A549 (cell line): ENCODE measurements at regions not wholly inside any gene's neighbourhood (a gene's known extent, or its start where the extent isn't known, plus 50 kb on each side); places are given as distances from the start of the nearest gene placed in this dataset.

Experiments used
- ATAC-seq, 2 experiments: fragments of 200-7000 bp in 1 of 2; fragments of >200 bp in 1 of 2; cut with Nextera tagmentation in 1 of 2; cut with Tn5 transposase in 1 of 2; 3 replicates each; pipeline versions ENCODE4 v1.8.0 to v1.9.1; 2018 to 2020; ENCODE audit warnings: mild to moderate bottlenecking in 1 of 2, moderate library complexity in 1 of 2
- CTCF ChIA-PET: fragments of 300-600 bp; sonication (Branson Sonifier 250); formaldehyde crosslinking; extraction: SDS; loops from one replicate; lab custom pipeline; 2021; ENCODE audit warnings: antibody characterized with exemption, inconsistent platforms; lab: Yijun Ruan, JAX
- POLR2A ChIA-PET: fragments of 350-600 bp; formaldehyde crosslinking; extraction: SDS; loops from one replicate; lab custom pipeline; 2021; ENCODE audit warnings: antibody characterized with exemption, inconsistent platforms; lab: Yijun Ruan, JAX
- DNase-seq, 2 experiments: peaks; one replicate each; pipeline versions ENCODE4 v3.0.0 to v3.0.0-alpha.2; 2011 to 2016; ENCODE audit warnings: low read depth in 1 of 2, low spot score in 1 of 2
- FAIRE-seq: peaks from 2 replicates; lab custom pipeline; 2011; peaks lifted over from hg19 to GRCh38; lab: Jason Lieb, UNC
- H3K27ac ChIP-seq, 2 experiments: fragments of >200 bp; sonication (Bioruptor Twin); formaldehyde crosslinking; 3 replicates each; pipeline ENCODE4 v1.5.1; 2016 to 2017
- H3K4me1 ChIP-seq: fragments of >200 bp; sonication (Bioruptor Twin); formaldehyde crosslinking; 3 replicates; pipeline ENCODE4 v1.6.1; 2016
- H3K4me2 ChIP-seq: fragments of >200 bp; sonication (Bioruptor Twin); formaldehyde crosslinking; 3 replicates; pipeline ENCODE4 v1.6.1; 2016
- H3K4me3 ChIP-seq: fragments of >200 bp; sonication (Bioruptor Twin); formaldehyde crosslinking; 3 replicates; pipeline ENCODE4 v1.5.1; 2016
- H3K9me3 ChIP-seq: fragments of >200 bp; sonication (Bioruptor Twin); formaldehyde crosslinking; 3 replicates; pipeline ENCODE4 v1.6.1; 2016
- CBX8 ChIP-seq: fragments of 200-600 bp; sonication (generic); IDR thresholded peaks from 2 replicates; pipeline ENCODE4 v1.6.1; 2016
- CEBPB ChIP-seq, 2 experiments: fragments of >200 bp in 1 of 2; sonication (Bioruptor Twin) in 1 of 2; formaldehyde crosslinking in 1 of 2; IDR thresholded peaks; 2 replicates each; pipeline ENCODE4 v1.6.1; 2012 to 2016
- CHD2 ChIP-seq: fragments of 150-350 bp; IDR thresholded peaks from 2 replicates; pipeline ENCODE4 v1.6.1; 2014; ENCODE audit warnings: low read length; ENCODE audit not compliant: partially characterized antibody
- CHD4 ChIP-seq: fragments of 200-600 bp; sonication (generic); IDR thresholded peaks from 2 replicates; pipeline ENCODE4 v1.6.1; 2016; ENCODE audit warnings: antibody characterized with exemption, mild to moderate bottlenecking, borderline replicate concordance
- ESRRA ChIP-seq: fragments of 150-350 bp; IDR thresholded peaks from 2 replicates; pipeline ENCODE4 v1.6.1; 2014; ENCODE audit warnings: mild to moderate bottlenecking, low read length, borderline replicate concordance
- FOSB ChIP-seq: fragments of 250-450 bp; sonication (Bioruptor Pico); IDR thresholded peaks from 2 replicates; pipeline ENCODE4 v1.5.0; 2020; ENCODE audit warnings: mild to moderate bottlenecking, moderate library complexity
- FOSL2 ChIP-seq, 2 experiments: fragments of 450-650 bp in 1 of 2; fragments of >200 bp in 1 of 2; sonication (Bioruptor Twin) in 1 of 2; formaldehyde crosslinking; IDR thresholded peaks; 2 replicates each; pipeline versions ENCODE4 v1.5.0 to v1.6.1; 2016 to 2020; ENCODE audit warnings: mild to moderate bottlenecking in 1 of 2, moderate library complexity in 1 of 2
- GATA3 ChIP-seq: IDR thresholded peaks from 2 replicates; pipeline ENCODE4 v1.6.1; 2012; ENCODE audit warnings: borderline replicate concordance
- HDAC2 ChIP-seq: fragments of 200-600 bp; sonication (generic); IDR thresholded peaks from 2 replicates; pipeline ENCODE4 v1.6.1; 2016
- KDM1A ChIP-seq: fragments of 200-600 bp; sonication (generic); IDR thresholded peaks from 2 replicates; pipeline ENCODE4 v1.6.1; 2016; ENCODE audit warnings: low read depth, mild to moderate bottlenecking
- MAFK ChIP-seq: fragments of 450-650 bp; IDR thresholded peaks from 2 replicates; pipeline ENCODE4 v1.6.1; 2014; ENCODE audit not compliant: partially characterized antibody
- MYC ChIP-seq: IDR thresholded peaks from 2 replicates; pipeline ENCODE4 v1.6.1; 2012; ENCODE audit warnings: mild to moderate bottlenecking, inconsistent platforms, low read length, improper control_type of control experiment, borderline replicate concordance
- NFE2L2 ChIP-seq: fragments of 150-350 bp; conservative IDR thresholded peaks from 2 replicates; pipeline ENCODE4 v1.6.1; 2014; ENCODE audit warnings: low read length
- POLR2A ChIP-seq: IDR thresholded peaks from 2 replicates; pipeline ENCODE4 v1.6.1; 2012; ENCODE audit warnings: mild to moderate bottlenecking, low read length
- POLR2AphosphoS2 ChIP-seq: conservative IDR thresholded peaks from 2 replicates; pipeline ENCODE4 v1.6.1; 2012; ENCODE audit warnings: low read length, improper control_type of control experiment, inconsistent platforms
- RCOR1 ChIP-seq: fragments of 150-350 bp; IDR thresholded peaks from 2 replicates; pipeline ENCODE4 v1.6.1; 2014; ENCODE audit warnings: antibody characterized with exemption, low read length, low read depth
- SMC3 ChIP-seq: fragments of >200 bp; sonication (Bioruptor Twin); formaldehyde crosslinking; IDR thresholded peaks from 3 replicates; pipeline ENCODE4 v1.6.1; 2018; ENCODE audit warnings: inconsistent platforms
- SREBF2 ChIP-seq: fragments of 450-650 bp; IDR thresholded peaks from 2 replicates; pipeline ENCODE4 v1.6.1; 2014; ENCODE audit warnings: mild to moderate bottlenecking, moderate library complexity
- TP53 ChIP-seq: fragments of 250-450 bp; sonication (Bioruptor Pico); IDR thresholded peaks from 2 replicates; pipeline ENCODE4 v1.5.0; 2021; ENCODE audit warnings: mild to moderate bottlenecking, moderate library complexity
- WGBS: methylation state at CpG from one replicate; pipeline ENCODE4 v1.1.6; 2017; ENCODE audit errors: missing lambda C conversion rate; 5-methylcytosine and 5-hydroxymethylcytosine counted together
- TF ChIP-seq, protein P1 (sequence below): fragments of 200-600 bp; sonication (generic); IDR thresholded peaks from 2 replicates; pipeline ENCODE4 v1.6.1; 2016; ENCODE audit warnings: antibody characterized with exemption, mild to moderate bottlenecking, moderate library complexity
- TF ChIP-seq, protein P2 (sequence below): fragments of >200 bp; sonication (Bioruptor Twin); formaldehyde crosslinking; IDR thresholded peaks from 2 replicates; pipeline ENCODE4 v1.6.1; 2016
- TF ChIP-seq, protein P3 (sequence below): fragments of 250-450 bp; sonication (Bioruptor Pico); IDR thresholded peaks from 2 replicates; pipeline ENCODE4 v1.5.0; 2021; ENCODE audit warnings: mild to moderate bottlenecking, moderate library complexity, borderline replicate concordance
- TF ChIP-seq, protein P4 (sequence below): IDR thresholded peaks from 2 replicates; pipeline ENCODE4 v1.6.1; 2012
- TF ChIP-seq, protein P5 (sequence below): IDR thresholded peaks from 2 replicates; pipeline ENCODE4 v1.6.1; 2012; ENCODE audit warnings: low read depth, borderline replicate concordance

DNA sequence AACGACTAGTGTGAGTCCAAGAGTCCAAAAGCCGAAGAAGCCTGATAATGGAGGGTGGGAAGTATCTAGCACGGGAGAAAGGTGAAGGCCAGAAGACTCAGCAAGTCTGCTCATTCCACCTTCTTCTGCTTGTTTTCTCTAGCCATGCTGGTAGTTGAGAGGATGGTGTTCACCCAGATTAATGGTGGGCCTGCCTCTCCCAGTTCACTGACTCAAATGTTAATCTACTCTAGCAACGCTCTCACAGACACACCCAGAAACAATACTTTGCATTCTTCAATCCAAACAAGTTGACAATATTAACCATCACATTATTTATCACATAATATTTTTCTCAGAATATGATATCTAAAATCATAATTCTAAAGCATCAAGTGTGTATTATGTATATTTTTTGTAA is 1055.1 kb upstream of the PCDH10 start:
- FAIRE-seq, result no peak
- ChIA-PET POLR2A (no interaction called here), CTCF (no interaction called here)
- no peak for DNase-seq
- Histone ChIP-seq H3K9me3 (no peaks in the 10 kb centered on the region), H3K27ac (no peak overlapping the region), H3K4me2 (no peak overlapping the region), H3K4me1 (no peaks in the 10 kb centered on the region), H3K4me3 (no peak overlapping the region)
- TF ChIP-seq MYC (no peak), NFE2L2 (no peak), FOSL2 (IDR thresholded peaks at IDR 0.05) (no peak), FOSL2 (CRISPR knock-in tag; IDR thresholded peaks at IDR 0.05) (no peak), CEBPB (IDR thresholded peaks at IDR 0.05) (no peak), CBX8 (no peak), CHD2 (no peak), SREBF2 (no peak), KDM1A (no peak), HDAC2 (no peak), FOSB (no peak)
- TF ChIP-seq, protein P1, sequence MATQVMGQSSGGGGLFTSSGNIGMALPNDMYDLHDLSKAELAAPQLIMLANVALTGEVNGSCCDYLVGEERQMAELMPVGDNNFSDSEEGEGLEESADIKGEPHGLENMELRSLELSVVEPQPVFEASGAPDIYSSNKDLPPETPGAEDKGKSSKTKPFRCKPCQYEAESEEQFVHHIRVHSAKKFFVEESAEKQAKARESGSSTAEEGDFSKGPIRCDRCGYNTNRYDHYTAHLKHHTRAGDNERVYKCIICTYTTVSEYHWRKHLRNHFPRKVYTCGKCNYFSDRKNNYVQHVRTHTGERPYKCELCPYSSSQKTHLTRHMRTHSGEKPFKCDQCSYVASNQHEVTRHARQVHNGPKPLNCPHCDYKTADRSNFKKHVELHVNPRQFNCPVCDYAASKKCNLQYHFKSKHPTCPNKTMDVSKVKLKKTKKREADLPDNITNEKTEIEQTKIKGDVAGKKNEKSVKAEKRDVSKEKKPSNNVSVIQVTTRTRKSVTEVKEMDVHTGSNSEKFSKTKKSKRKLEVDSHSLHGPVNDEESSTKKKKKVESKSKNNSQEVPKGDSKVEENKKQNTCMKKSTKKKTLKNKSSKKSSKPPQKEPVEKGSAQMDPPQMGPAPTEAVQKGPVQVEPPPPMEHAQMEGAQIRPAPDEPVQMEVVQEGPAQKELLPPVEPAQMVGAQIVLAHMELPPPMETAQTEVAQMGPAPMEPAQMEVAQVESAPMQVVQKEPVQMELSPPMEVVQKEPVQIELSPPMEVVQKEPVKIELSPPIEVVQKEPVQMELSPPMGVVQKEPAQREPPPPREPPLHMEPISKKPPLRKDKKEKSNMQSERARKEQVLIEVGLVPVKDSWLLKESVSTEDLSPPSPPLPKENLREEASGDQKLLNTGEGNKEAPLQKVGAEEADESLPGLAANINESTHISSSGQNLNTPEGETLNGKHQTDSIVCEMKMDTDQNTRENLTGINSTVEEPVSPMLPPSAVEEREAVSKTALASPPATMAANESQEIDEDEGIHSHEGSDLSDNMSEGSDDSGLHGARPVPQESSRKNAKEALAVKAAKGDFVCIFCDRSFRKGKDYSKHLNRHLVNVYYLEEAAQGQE, result no peak
- TF ChIP-seq, protein P2, sequence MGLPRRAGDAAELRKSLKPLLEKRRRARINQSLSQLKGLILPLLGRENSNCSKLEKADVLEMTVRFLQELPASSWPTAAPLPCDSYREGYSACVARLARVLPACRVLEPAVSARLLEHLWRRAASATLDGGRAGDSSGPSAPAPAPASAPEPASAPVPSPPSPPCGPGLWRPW, result no peak
- TF ChIP-seq, protein P3, sequence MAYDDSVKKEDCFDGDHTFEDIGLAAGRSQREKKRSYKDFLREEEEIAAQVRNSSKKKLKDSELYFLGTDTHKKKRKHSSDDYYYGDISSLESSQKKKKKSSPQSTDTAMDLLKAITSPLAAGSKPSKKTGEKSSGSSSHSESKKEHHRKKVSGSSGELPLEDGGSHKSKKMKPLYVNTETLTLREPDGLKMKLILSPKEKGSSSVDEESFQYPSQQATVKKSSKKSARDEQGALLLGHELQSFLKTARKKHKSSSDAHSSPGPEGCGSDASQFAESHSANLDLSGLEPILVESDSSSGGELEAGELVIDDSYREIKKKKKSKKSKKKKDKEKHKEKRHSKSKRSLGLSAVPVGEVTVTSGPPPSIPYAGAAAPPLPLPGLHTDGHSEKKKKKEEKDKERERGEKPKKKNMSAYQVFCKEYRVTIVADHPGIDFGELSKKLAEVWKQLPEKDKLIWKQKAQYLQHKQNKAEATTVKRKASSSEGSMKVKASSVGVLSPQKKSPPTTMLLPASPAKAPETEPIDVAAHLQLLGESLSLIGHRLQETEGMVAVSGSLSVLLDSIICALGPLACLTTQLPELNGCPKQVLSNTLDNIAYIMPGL (CRISPR knock-in tag), result no peak
- ATAC-seq, result no peak
- 28% methylated on average over 4 of the region's 4 CpGs for WGBS

DNA sequence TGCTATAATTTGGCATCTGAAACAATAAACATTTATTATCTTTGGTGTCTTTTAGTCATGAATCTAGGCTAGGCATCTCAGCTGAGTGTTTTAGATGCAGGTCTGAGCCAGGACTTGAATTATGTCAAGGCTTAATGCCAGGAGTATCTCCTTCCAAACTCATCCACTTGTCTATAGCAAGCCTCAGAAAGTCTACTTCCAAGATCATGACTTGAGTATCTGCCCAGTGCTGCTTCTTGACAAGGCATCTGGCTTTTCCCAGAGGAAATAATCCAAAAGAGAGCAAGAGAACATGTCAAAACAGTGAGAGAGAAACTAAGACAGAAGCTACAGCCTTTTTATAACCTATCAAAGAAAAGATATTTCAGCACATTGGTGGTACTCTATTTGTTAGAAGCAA is 1052.1 kb upstream of the PCDH10 start:
- POLR2A ChIA-PET, result no interaction called here
- ATAC-seq (no peak), DNase-seq (no peak), FAIRE-seq (no peak)
- Histone ChIP-seq H3K27ac (no peak overlapping the region), H3K4me1 (no peaks in the 10 kb centered on the region), H3K9me3 (no peaks in the 10 kb centered on the region), H3K4me2 (no peak overlapping the region), H3K4me3 (no peak overlapping the region)
- TF ChIP-seq ESRRA, result no peak
- TF ChIP-seq, protein P4, sequence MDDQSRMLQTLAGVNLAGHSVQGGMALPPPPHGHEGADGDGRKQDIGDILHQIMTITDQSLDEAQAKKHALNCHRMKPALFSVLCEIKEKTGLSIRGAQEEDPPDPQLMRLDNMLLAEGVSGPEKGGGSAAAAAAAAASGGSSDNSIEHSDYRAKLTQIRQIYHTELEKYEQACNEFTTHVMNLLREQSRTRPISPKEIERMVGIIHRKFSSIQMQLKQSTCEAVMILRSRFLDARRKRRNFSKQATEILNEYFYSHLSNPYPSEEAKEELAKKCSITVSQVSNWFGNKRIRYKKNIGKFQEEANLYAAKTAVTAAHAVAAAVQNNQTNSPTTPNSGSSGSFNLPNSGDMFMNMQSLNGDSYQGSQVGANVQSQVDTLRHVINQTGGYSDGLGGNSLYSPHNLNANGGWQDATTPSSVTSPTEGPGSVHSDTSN, result no peak
- no peak for TF ChIP-seq POLR2AphosphoS2
- TF ChIP-seq, protein P5, sequence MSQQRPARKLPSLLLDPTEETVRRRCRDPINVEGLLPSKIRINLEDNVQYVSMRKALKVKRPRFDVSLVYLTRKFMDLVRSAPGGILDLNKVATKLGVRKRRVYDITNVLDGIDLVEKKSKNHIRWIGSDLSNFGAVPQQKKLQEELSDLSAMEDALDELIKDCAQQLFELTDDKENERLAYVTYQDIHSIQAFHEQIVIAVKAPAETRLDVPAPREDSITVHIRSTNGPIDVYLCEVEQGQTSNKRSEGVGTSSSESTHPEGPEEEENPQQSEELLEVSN, result no peak
- no peak for TF ChIP-seq TP53 (CRISPR knock-in tag)
- no peak for TF ChIP-seq SMC3
- TF ChIP-seq POLR2A, result no peak
- no peak for TF ChIP-seq GATA3
- TF ChIP-seq CEBPB (IDR thresholded peaks at IDR 0.05), result no peak
- TF ChIP-seq FOSL2 (IDR thresholded peaks at IDR 0.05), result no peak
- TF ChIP-seq FOSL2 (CRISPR knock-in tag; IDR thresholded peaks at IDR 0.05), result no peak
- no peak for TF ChIP-seq MAFK
- TF ChIP-seq CHD4, result no peak
- TF ChIP-seq RCOR1, result no peak
- CTCF ChIA-PET, result no interaction called here
